ENCODE measurements at regions not wholly inside any gene's neighbourhood (a gene's known extent, or its start where the extent isn't known, plus 50 kb on each side); places are given as distances from the start of the nearest gene placed in this dataset.
A peak's percentile ranks its signal among the peaks of the same experiment; 100 is the strongest.

DNA sequence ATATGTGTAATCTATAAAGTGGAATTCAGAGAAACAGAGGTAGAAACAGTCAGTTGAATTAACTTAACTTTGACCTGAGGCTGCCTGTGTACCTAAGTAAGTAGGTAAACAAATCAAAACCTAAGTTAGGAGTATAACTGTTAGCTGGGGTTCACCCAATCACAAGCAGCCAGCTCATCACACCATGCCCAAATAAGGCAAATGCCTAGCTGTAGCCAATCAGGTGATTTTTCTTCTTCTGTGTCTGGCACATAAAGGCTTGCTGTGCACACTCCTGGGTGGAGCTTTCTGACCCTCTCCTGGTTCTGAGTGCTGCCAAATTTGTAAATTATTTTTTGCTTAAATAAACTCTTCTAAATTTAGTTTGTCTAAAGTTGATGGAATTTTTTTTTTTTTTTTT lies 54.7 kb upstream of the TRIM39 start:
- DNase-seq (ENCODE audit: low read depth) = no peak

DNA sequence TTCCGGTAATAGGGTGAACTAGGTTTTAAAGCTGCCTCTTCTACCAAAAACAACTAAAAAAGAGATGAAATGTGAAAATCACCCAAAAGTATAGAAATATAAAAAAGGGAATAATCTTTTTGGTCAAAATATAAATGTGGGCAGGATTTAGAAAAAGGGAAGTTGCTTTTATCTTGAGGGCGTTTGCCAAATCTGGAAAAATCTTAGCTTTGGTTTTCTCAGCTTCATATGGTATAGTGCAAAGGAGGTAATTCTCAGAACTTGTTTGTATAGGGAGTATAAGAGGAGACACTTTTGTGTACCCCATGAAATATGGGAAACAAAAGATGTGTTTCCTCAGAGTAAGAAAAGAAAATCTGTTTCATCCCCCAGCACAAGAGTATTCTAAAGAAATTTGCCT lies 54.2 kb upstream of the TRIM26 start:
- no peak for DNase-seq (ENCODE audit: low read depth)

DNA sequence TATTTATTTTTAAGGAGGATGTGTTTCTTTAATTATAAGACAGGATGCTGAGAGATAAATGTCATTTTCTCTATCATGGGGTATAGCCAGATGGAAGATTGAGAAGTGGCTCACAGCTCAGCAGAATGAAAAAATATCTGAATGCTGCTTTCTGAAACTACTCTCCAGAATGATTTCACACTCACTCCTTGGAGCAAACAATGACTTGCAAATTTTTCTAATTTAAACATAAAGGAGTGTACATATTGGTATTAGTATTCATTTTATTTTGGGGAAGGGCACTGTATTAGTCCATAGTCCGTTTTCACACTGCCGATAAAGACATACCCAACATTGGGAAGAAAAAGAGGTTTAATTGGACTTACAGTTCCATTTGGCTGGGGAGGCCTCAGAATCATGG lies 52.4 kb upstream of the TRIM26 start:
- DNase-seq (ENCODE audit: low read depth) = no peak

DNA sequence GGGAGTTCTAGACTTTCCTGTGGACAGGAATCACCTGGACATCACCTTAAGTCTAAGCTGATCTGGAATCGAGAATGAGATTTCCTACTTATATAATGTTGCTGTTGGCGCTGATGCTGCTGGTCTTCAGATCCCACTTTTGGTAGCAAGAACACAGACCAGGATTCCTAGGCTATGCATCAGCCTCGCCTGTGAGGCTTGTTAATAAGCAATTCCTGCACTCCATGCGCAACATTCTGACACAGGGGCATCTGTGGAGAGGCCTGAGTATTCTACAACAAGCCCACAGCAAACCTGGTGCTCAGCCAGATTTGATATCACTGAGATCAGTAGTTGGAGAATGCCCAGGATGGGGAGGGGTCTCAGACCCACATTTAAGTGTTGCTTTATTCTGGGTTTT lies 52.0 kb upstream of the TRIM26 start:
- DNase-seq (ENCODE audit: low read depth) = no peak

DNA sequence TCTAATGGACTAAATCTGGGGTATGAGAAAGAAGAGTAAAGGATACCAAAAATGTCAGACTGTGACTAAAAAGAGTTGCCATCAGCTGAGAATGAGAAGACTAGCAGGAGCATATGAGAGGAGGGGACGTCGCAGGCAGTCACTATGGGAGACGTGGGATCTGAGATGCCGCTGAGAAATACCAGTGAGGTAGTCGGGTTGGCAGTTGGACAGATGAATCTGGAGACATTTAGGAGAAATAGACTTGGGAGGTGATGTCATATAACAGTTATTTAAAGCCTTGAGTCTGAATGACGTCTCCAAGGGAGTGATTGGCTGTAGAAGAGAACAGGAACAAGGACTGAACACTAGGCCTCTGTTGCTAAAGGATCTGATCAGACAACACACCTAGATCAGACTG lies 51.5 kb upstream of the TRIM26 start:
- no peak for DNase-seq (ENCODE audit: low read depth)

DNA sequence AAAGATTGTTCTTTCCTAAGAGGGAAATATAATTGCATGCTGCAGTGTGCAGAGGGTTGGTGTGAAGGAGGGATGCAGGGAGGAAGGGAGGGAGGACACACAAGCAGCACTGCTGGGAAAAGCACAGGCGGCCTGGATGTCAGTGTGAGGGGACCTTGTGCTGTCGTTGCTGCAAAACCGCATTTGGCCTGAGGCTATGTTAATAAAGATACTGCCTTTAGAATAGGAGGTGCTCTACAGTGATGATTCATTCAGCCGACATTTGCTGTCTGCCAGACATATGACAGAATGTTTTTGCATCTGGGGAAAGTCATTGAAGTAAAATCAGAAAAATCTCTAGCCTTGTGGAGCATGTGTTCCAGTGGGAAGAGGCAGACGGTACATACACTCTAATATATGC lies 50.5 kb upstream of the TRIM26 start:
- peak; percentile 36 for DNase-seq (ENCODE audit: low read depth)

All from HS-5 (cell line).